Lower leg skin (tissue), 3 donors: ENCODE measurements at regions not wholly inside any gene's neighbourhood (a gene's known extent, or its start where the extent isn't known, plus 50 kb on each side); places are given as distances from the start of the nearest gene placed in this dataset.

Experiments
- CTCF ChIP-seq, 3 donors: fragments of 450-650 bp; IDR thresholded peaks; one replicate each; pipeline ENCODE4 v1.5.1; 2016; ENCODE audit warnings: antibody characterized with exemption in 3 of 3, mild to moderate bottlenecking in 3 of 3, moderate library complexity in 2 of 3
- POLR2A ChIP-seq, 2 donors: fragments of 450-650 bp; IDR thresholded peaks; one replicate each; pipeline ENCODE4 v1.6.1; 2016 to 2017; ENCODE audit warnings: antibody characterized with exemption in 2 of 2, mild to moderate bottlenecking in 1 of 2, moderate library complexity in 1 of 2

GRCh38 chr17:69854225-69854780, 220.7 kb upstream of the KCNJ16 start:
- TF ChIP-seq CTCF (IDR thresholded peaks at IDR 0.05): no peak
- no peak for TF ChIP-seq POLR2A (IDR thresholded peaks at IDR 0.05)
